ENCODE measurements at regions not wholly inside any gene's neighbourhood (a gene's known extent, or its start where the extent isn't known, plus 50 kb on each side); places are given as distances from the start of the nearest gene placed in this dataset.

DNA sequence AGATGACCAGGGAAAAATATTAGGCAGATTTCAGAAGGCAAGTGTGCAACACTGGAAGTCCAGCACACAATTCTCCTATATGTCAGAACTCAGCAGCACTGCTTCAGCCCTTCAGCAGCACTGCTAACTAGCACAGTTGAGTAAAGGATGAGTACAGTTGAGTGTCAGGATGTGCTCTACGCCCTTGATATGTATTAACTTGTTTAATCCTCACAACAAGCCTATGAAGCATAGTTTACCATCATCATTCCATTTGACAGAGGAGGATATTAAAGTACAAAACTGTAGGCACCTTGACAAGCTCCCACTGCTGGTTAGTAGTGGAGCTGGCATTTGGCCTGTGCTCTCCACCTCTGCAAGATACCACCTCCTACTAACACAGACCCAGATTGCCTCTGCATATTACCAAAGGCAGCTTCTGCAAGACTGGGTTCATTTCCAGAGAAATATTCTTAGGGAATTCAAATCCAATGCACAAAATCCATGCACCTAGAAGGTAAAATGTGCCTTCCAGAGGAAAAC, 230.8 kb downstream of the ANAPC1 start:
- Histone ChIP-seq H3K9me3 (ENCODE audit: control insufficient read depth, insufficient read depth, low read depth, low read length) (no peaks in the 10 kb centered on the region), H3K4me1 (ENCODE audit: control insufficient read depth, extremely low read depth, insufficient read depth, low read length) (no peaks in the 10 kb centered on the region), H2AFZ (ENCODE audit: low read length) (no peak overlapping the region), H4K20me1 (ENCODE audit: control insufficient read depth, extremely low read depth, insufficient read depth, low read length) (no peaks in the 10 kb centered on the region), H3K36me3 (ENCODE audit: control insufficient read depth, insufficient read depth, low read length) (no peaks in the 10 kb centered on the region), H3K79me2 (ENCODE audit: control insufficient read depth, insufficient read depth, low read length) (no peaks in the 10 kb centered on the region), H3K4me3 (replicated peaks in 1 of 4; ENCODE audit: control extremely low read depth in 1 of 4, insufficient read depth in 1 of 4, low read depth in 3 of 4, low read length in 4 of 4) (no peak overlapping the region), H3K4me2 (ENCODE audit: extremely low read depth, insufficient read depth, low read length) (no peak overlapping the region), H3K27me3 (ENCODE audit: control insufficient read depth, insufficient read depth, low read length) (peaks cover 3% of the 10 kb centered on the region), H3K9ac (ENCODE audit: insufficient read depth, low read length) (no peak overlapping the region), H3K27ac (ENCODE audit: insufficient read depth, low read length) (no peak overlapping the region)
- no peak for DNase-seq (ENCODE audit: low read depth in 2 of 2)
- TF ChIP-seq, protein P1, sequence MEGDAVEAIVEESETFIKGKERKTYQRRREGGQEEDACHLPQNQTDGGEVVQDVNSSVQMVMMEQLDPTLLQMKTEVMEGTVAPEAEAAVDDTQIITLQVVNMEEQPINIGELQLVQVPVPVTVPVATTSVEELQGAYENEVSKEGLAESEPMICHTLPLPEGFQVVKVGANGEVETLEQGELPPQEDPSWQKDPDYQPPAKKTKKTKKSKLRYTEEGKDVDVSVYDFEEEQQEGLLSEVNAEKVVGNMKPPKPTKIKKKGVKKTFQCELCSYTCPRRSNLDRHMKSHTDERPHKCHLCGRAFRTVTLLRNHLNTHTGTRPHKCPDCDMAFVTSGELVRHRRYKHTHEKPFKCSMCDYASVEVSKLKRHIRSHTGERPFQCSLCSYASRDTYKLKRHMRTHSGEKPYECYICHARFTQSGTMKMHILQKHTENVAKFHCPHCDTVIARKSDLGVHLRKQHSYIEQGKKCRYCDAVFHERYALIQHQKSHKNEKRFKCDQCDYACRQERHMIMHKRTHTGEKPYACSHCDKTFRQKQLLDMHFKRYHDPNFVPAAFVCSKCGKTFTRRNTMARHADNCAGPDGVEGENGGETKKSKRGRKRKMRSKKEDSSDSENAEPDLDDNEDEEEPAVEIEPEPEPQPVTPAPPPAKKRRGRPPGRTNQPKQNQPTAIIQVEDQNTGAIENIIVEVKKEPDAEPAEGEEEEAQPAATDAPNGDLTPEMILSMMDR (conservative IDR thresholded peaks at IDR 0.05 in 1 of 2, IDR thresholded peaks at IDR 0.05 in 1 of 2; ENCODE audit: low read depth in 1 of 2, low read length in 2 of 2) = no peak

DNA sequence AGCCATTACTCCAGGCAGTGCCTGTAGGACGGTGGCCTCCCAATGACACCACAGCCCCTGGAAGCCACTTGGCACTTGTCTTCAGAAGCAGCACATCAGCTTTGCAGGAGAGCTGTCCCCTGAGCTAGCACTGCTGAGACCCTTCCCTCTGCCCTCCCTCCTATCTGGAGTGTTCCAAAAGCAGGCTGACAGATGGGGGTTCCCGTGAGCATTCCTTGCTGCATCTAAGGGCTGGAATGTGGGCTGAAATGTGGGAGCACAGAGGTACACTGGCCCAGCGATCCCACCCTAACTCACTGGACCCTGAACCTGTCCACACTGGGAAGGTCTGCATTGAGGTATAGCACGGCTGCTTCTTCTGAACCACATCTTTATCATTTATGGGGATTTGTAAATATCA, 230.1 kb downstream of the ANAPC1 start:
- Histone ChIP-seq H3K4me3 (replicated peaks in 1 of 4; ENCODE audit: control extremely low read depth in 1 of 4, insufficient read depth in 1 of 4, low read depth in 3 of 4, low read length in 4 of 4) (no peak overlapping the region), H3K4me1 (ENCODE audit: control insufficient read depth, extremely low read depth, insufficient read depth, low read length) (no peaks in the 10 kb centered on the region), H3K9me3 (ENCODE audit: control insufficient read depth, insufficient read depth, low read depth, low read length) (no peaks in the 10 kb centered on the region), H4K20me1 (ENCODE audit: control insufficient read depth, extremely low read depth, insufficient read depth, low read length) (no peaks in the 10 kb centered on the region), H3K4me2 (ENCODE audit: extremely low read depth, insufficient read depth, low read length) (no peak overlapping the region), H2AFZ (ENCODE audit: low read length) (no peak overlapping the region), H3K27ac (ENCODE audit: insufficient read depth, low read length) (no peak overlapping the region), H3K36me3 (ENCODE audit: control insufficient read depth, insufficient read depth, low read length) (no peaks in the 10 kb centered on the region), H3K9ac (ENCODE audit: insufficient read depth, low read length) (no peak overlapping the region), H3K79me2 (ENCODE audit: control insufficient read depth, insufficient read depth, low read length) (no peaks in the 10 kb centered on the region), H3K27me3 (ENCODE audit: control insufficient read depth, insufficient read depth, low read length) (peaks cover 3% of the 10 kb centered on the region)
- DNase-seq (ENCODE audit: low read depth in 2 of 2) = no peak
- TF ChIP-seq EZH2 (IDR thresholded peaks at IDR 0.05; ENCODE audit: low read length, missing control alignments) = no peak
- TF ChIP-seq, protein P1 (conservative IDR thresholded peaks at IDR 0.05 in 1 of 2, IDR thresholded peaks at IDR 0.05 in 1 of 2; ENCODE audit: low read depth in 1 of 2, low read length in 2 of 2) = no peak

DNA sequence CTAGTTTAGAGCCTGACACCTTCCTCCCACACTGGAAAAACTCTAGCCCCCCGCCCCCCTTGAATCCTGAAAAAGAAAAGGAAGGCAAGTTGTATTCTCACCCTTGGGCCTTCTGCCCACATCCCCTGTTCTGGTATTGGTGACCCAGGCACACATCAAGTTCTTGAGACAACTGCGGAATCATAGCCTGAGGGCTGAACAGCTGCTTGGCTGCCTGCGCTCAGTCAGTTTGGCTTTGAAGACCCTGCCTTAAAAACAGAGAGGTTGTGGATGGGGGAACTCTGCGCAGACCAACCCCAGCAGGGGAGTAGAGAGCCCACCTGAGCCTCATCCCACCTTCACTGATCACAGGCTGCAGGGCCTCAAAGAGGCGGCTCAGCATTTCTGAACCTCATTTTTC, 229.2 kb downstream of the ANAPC1 start:
- H3K9ac ChIP-seq (ENCODE audit: insufficient read depth, low read length) = no peak overlapping the region
- no peak overlapping the region for H3K4me3 ChIP-seq (replicated peaks in 1 of 4; ENCODE audit: control extremely low read depth in 1 of 4, insufficient read depth in 1 of 4, low read depth in 3 of 4, low read length in 4 of 4)
- peaks cover 7% of the 10 kb centered on the region for H3K4me1 ChIP-seq (ENCODE audit: control insufficient read depth, extremely low read depth, insufficient read depth, low read length)
- no peak for DNase-seq (ENCODE audit: low read depth in 2 of 2)
- no peaks in the 10 kb centered on the region for H3K79me2 ChIP-seq (ENCODE audit: control insufficient read depth, insufficient read depth, low read length)
- peaks cover 3% of the 10 kb centered on the region for H3K27me3 ChIP-seq (ENCODE audit: control insufficient read depth, insufficient read depth, low read length)
- no peaks in the 10 kb centered on the region for H3K36me3 ChIP-seq (ENCODE audit: control insufficient read depth, insufficient read depth, low read length)
- H3K9me3 ChIP-seq (ENCODE audit: control insufficient read depth, insufficient read depth, low read depth, low read length) = no peaks in the 10 kb centered on the region
- no peak overlapping the region for H3K27ac ChIP-seq (ENCODE audit: insufficient read depth, low read length)
- TF ChIP-seq, protein P1 (conservative IDR thresholded peaks at IDR 0.05 in 1 of 2, IDR thresholded peaks at IDR 0.05 in 1 of 2; ENCODE audit: low read depth in 1 of 2, low read length in 2 of 2) = no peak
- no peak for TF ChIP-seq EZH2 (IDR thresholded peaks at IDR 0.05; ENCODE audit: low read length, missing control alignments)
- no peaks in the 10 kb centered on the region for H4K20me1 ChIP-seq (ENCODE audit: control insufficient read depth, extremely low read depth, insufficient read depth, low read length)
- H3K4me2 ChIP-seq (ENCODE audit: extremely low read depth, insufficient read depth, low read length) = no peak overlapping the region
- H2AFZ ChIP-seq (ENCODE audit: low read length) = no peak overlapping the region
